SK-N-SH (cell line): ENCODE measurements at regions not wholly inside any gene's neighbourhood (a gene's known extent, or its start where the extent isn't known, plus 50 kb on each side); places are given as distances from the start of the nearest gene placed in this dataset.

Experiments used
- CTCF ChIP-seq: fragments of 200-600 bp; sonication (generic); IDR thresholded peaks from 2 replicates; pipeline ENCODE4 v1.6.1; 2017; ENCODE audit warnings: antibody characterized with exemption, mild to moderate bottlenecking, moderate library complexity
- EZH2phosphoT487 ChIP-seq: fragments of 200-600 bp; sonication (generic); IDR thresholded peaks from 2 replicates; pipeline ENCODE4 v1.6.1; 2017; ENCODE audit warnings: low read depth, mixed run types, mild to moderate bottlenecking, antibody characterized with exemption, moderate library complexity, borderline replicate concordance
- GABPA ChIP-seq: IDR thresholded peaks from 2 replicates; pipeline ENCODE4 v1.4.0; 2012; ENCODE audit warnings: low read depth, mild to moderate bottlenecking
- MXI1 ChIP-seq: IDR thresholded peaks from 2 replicates; pipeline ENCODE4 v1.6.1; 2012; ENCODE audit warnings: mild to moderate bottlenecking, low read depth, low read length, improper control_type of control experiment
- POLR2AphosphoS5 ChIP-seq: IDR thresholded peaks from 2 replicates; pipeline ENCODE4 v1.6.1; 2012; ENCODE audit warnings: low read depth, low read length
- RAD21 ChIP-seq: IDR thresholded peaks from 2 replicates; pipeline ENCODE4 v1.6.1; 2012; ENCODE audit warnings: mild to moderate bottlenecking, low read length
- RCOR1 ChIP-seq: fragments of 150-350 bp; IDR thresholded peaks from 2 replicates; pipeline ENCODE4 v1.6.1; 2017; ENCODE audit warnings: antibody characterized with exemption, low read length
- RFX5 ChIP-seq: IDR thresholded peaks from 2 replicates; pipeline ENCODE4 v1.6.1; 2012; ENCODE audit warnings: mild to moderate bottlenecking, improper control_type of control experiment, low read length
- SMC3 ChIP-seq: IDR thresholded peaks from 2 replicates; pipeline ENCODE4 v1.6.1; 2012; ENCODE audit warnings: low read depth, low read length, improper control_type of control experiment
- TAF1 ChIP-seq: IDR thresholded peaks from 2 replicates; pipeline ENCODE4 v1.6.1; 2012; ENCODE audit warnings: low read depth, mild to moderate bottlenecking, low read length, moderate library complexity, borderline replicate concordance
- USF1 ChIP-seq: IDR thresholded peaks from 2 replicates; pipeline ENCODE4 v1.4.0; 2012; ENCODE audit warnings: low read depth, borderline replicate concordance

- TF ChIP-seq RFX5 (no peak), CTCF (no peak), GABPA (no peak), MXI1 (no peak), EZH2phosphoT487 (no peak), RCOR1 (no peak), USF1 (no peak), TAF1 (no peak), POLR2AphosphoS5 (no peak), RAD21 (no peak), SMC3 (no peak)
These were observed 1478.9 kb downstream of the RPA4 start for GRCh38 chrX:98362630-98363029.
